Colonic mucosa (tissue), 4 donors: ENCODE measurements at regions not wholly inside any gene's neighbourhood (a gene's known extent, or its start where the extent isn't known, plus 50 kb on each side); places are given as distances from the start of the nearest gene placed in this dataset.

Experiments
- DNase-seq: peaks from one replicate; pipeline ENCODE4 v3.0.0-alpha.2; 2020
- H3K27ac ChIP-seq: fragments of 200-600 bp; one replicate; pipeline ENCODE4 v1.8.0; 2021
- H3K27me3 ChIP-seq: fragments of 200-600 bp; one replicate; pipeline ENCODE4 v1.8.0; 2021
- H3K36me3 ChIP-seq: fragments of 200-600 bp; one replicate; pipeline ENCODE4 v1.8.0; 2021
- H3K4me1 ChIP-seq: fragments of 200-600 bp; one replicate; pipeline ENCODE4 v1.8.0; 2021; ENCODE audit warnings: mild to moderate bottlenecking
- H3K4me3 ChIP-seq: fragments of 200-600 bp; one replicate; pipeline ENCODE4 v1.8.0; 2021
- H3K9ac ChIP-seq, 2 donors: one replicate each; pipeline ENCODE4 v1.7.0; 2013; ENCODE audit warnings: control low read depth in 2 of 2, low read depth in 2 of 2, low read length in 2 of 2
- H3K9me3 ChIP-seq: fragments of 200-600 bp; one replicate; pipeline ENCODE4 v1.8.0; 2021
- intact Hi-C: fragments of 100-400 bp; cut with DNase I; formaldehyde crosslinking; loops from one replicate; pipeline ENCODE4 v1.14.1; 2022
- TF ChIP-seq, protein P1 (sequence below): fragments of 200-600 bp; IDR thresholded peaks from one replicate; pipeline ENCODE4 v1.8.0; 2022; ENCODE audit warnings: antibody characterized with exemption, mild to moderate bottlenecking
- donor health status: healthy.
- donor health status: DM: no; HTN: no; CAD: no.
- donor health status: DM: no; HTN: no; CAD: no.

DNA sequence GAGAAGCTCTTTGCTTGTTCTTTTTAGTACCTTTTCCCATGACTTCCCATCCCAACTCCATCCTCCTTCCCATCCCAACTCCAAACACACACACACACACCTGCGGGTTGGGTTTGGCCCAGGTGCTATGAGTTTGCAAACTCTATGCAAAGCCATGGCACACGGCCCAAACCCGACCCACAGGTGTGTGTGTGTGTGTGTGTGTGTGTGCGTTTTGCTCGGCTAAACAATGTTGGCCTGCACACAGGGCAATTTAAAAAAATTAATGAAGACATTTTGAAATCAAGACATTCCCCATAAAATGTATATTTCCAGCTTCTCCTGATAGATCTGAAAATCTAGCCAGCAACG is 103.7 kb upstream of the TLE3 start:
- no peaks in the 10 kb centered on the region for H3K27me3 ChIP-seq
- no peak for DNase-seq
- H3K36me3 ChIP-seq: no peaks in the 10 kb centered on the region
- H3K4me3 ChIP-seq: no peak overlapping the region
- no peaks in the 10 kb centered on the region for H3K4me1 ChIP-seq
- no peaks in the 10 kb centered on the region for H3K9me3 ChIP-seq
- no peak overlapping the region for H3K27ac ChIP-seq
- H3K9ac ChIP-seq: no peak overlapping the region
- intact Hi-C loops: no loop called here
- TF ChIP-seq, protein P1, sequence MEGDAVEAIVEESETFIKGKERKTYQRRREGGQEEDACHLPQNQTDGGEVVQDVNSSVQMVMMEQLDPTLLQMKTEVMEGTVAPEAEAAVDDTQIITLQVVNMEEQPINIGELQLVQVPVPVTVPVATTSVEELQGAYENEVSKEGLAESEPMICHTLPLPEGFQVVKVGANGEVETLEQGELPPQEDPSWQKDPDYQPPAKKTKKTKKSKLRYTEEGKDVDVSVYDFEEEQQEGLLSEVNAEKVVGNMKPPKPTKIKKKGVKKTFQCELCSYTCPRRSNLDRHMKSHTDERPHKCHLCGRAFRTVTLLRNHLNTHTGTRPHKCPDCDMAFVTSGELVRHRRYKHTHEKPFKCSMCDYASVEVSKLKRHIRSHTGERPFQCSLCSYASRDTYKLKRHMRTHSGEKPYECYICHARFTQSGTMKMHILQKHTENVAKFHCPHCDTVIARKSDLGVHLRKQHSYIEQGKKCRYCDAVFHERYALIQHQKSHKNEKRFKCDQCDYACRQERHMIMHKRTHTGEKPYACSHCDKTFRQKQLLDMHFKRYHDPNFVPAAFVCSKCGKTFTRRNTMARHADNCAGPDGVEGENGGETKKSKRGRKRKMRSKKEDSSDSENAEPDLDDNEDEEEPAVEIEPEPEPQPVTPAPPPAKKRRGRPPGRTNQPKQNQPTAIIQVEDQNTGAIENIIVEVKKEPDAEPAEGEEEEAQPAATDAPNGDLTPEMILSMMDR: no peak

DNA sequence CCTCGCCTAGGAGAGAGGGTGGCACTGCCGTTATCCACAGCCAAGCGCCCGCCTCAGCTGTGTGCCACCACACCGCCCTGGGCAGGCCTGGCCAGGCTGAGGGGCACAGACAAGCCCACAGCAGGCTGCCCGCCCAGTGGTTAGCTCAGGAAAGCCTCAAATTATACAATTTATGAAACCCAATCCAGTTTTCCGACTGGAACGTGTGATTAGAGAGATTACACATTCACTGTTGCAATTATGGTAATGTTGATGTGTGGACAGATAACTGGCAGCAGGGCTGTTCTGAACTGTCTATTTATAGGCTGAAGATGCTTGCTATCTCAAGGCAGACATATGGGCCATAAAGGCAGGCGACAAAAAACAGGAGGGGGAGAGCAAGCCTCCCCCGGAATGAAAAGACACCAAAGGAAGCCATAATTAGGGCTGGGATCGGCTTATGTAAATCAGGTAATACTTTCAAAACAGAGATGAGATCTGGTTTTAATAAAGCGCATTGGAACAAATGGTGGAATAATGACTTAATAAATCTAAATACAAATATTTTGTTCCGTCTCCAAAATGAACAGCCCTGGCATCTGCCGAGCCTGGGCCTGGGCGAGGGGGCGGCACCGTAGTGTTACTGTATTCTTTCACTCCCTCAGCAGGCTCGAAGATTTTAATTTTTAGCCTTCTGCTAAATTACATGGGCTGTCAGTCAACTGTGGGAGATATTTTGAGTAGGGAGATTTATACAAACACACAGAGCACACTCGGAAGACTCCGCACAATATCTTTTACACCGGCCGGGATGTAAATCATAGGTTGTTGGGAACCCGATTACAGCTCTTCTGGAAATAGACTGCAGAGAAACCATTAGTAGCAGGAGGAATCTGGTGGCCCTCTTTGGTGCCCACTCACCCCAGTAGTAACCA is 103.1 kb upstream of the TLE3 start:
- Histone ChIP-seq H3K27me3 (no peaks in the 10 kb centered on the region), H3K9ac (no peak overlapping the region), H3K27ac (no peak overlapping the region), H3K4me1 (no peaks in the 10 kb centered on the region), H3K4me3 (no peak overlapping the region), H3K9me3 (no peaks in the 10 kb centered on the region), H3K36me3 (no peaks in the 10 kb centered on the region)
- TF ChIP-seq, protein P1: no peak
- intact Hi-C loops: no loop called here
- no peak for DNase-seq

DNA sequence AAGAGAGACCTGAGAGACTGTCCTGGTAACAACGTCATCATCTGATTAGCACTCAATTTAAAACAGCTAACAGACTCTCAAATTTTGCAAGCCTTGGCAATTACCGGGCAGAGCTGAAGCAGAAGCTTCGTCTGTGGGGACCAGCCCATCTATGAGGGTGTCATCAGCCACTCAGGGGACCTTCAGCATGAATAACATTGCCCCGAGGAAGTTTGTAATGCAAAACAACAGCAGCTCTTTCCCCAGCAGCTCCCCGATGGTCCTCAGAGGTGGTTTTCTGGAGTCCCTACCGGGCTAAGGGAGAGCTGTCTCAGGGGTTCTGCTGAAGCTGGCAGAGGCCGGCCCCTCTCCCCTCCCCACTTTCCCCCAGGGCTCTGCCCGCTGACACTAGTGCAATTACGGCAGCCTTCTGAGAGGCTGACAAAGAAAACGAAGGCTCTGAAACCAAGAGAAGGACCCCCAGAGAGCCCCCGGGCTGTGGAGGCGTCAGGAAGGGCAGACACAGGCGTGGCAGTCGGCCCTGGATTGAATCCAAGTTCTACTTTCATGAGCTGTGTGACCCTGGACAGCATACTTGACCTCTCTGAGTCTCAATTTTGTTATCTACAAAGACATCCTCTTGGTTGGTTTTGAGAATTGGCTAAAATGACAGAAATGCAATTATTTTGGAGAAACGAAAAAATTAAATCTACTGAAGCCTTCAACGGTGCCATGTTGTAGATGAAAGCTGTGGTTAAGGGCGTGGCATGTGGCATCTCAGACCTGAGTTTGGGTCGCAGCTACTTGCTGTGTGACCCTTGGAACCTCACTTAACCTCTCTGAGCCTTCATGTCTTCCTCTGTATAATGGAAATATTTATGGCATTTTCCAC is 102.1 kb upstream of the TLE3 start:
- H3K4me3 ChIP-seq: no peak overlapping the region
- no peaks in the 10 kb centered on the region for H3K36me3 ChIP-seq
- no peak for DNase-seq
- H3K4me1 ChIP-seq: no peaks in the 10 kb centered on the region
- H3K27ac ChIP-seq: no peak overlapping the region
- H3K9ac ChIP-seq: no peak overlapping the region
- no peaks in the 10 kb centered on the region for H3K27me3 ChIP-seq
- H3K9me3 ChIP-seq: no peaks in the 10 kb centered on the region
- intact Hi-C loops: no loop called here
- TF ChIP-seq, protein P1: no peak

- Histone ChIP-seq H3K9ac (no peak overlapping the region), H3K4me1 (no peaks in the 10 kb centered on the region)
- TF ChIP-seq, protein P1: no peak
Observed at GRCh38 chr15:70199124-70199482, 101.4 kb upstream of the TLE3 start.

DNA sequence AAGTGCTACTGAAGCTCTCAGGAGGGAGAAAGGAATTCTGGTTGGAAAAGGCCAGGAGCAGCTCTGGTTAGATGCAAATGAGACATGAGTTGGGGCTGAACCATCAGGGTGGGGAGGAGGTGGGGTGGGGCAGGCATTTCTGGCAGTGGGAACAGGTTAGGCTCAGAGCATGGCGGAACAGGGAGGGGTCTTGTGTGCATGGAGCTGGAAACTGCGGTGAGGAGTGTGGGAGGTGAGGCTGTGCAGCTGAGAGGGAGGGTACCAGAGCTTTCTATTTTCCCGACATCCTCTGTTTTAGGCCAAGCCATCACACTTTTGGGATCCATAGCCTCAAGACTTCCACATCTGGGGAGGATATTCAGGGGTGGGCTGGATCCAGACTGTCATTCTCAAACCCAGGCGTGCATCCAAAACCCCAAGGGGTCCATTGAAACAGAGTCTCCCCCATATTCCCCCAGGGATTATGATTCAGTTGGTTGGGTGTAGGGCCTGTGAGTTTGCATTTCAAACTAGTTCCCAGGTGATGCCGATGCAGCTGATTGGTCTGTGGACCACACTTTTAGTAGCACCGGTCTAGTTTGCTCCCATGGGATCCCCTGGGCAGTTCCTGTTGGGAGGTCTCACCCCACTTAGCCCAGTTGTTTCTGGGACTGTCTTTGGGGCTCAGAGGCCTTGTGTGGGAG is 100.9 kb upstream of the TLE3 start:
- H3K4me1 ChIP-seq: no peaks in the 10 kb centered on the region
- intact Hi-C loops: no loop called here
- no peak for DNase-seq
- H3K4me3 ChIP-seq: no peak overlapping the region
- H3K36me3 ChIP-seq: no peaks in the 10 kb centered on the region
- no peak overlapping the region for H3K27ac ChIP-seq
- H3K27me3 ChIP-seq: no peaks in the 10 kb centered on the region
- no peaks in the 10 kb centered on the region for H3K9me3 ChIP-seq
- TF ChIP-seq, protein P1: no peak
- no peak overlapping the region for H3K9ac ChIP-seq

More at GRCh38 chr15:70199124-70199482, 101.4 kb upstream of the TLE3 start:
- no peaks in the 10 kb centered on the region for H3K36me3 ChIP-seq
- no peaks in the 10 kb centered on the region for H3K9me3 ChIP-seq
- DNase-seq: no peak
- no peaks in the 10 kb centered on the region for H3K27me3 ChIP-seq
- H3K27ac ChIP-seq: no peak overlapping the region
- H3K4me3 ChIP-seq: no peak overlapping the region
- intact Hi-C loops: no loop called here
